Nephron progenitor cell (in vitro differentiated cells): ENCODE measurements at regions not wholly inside any gene's neighbourhood (a gene's known extent, or its start where the extent isn't known, plus 50 kb on each side); places are given as distances from the start of the nearest gene placed in this dataset.
"Not testable (repeated sequence)": the region's sequence is repeated elsewhere in the genome, so short reads cannot be mapped to it uniquely, and the experiment has no call there.

Experiments
- DNase-seq: peaks from one replicate; pipeline ENCODE4 v3.0.0; 2021
- H3K27ac Mint-ChIP-seq: 2 replicates; pipeline ENCODE4 v1.8.0; 2021; ENCODE audit warnings: mild to moderate bottlenecking, moderate library complexity, mixed read lengths
- H3K27me3 Mint-ChIP-seq: 2 replicates; pipeline ENCODE4 v1.8.0; 2021; ENCODE audit warnings: mild to moderate bottlenecking, low read depth, mixed read lengths; ENCODE audit not compliant: poor library complexity
- H3K36me3 Mint-ChIP-seq: 2 replicates; pipeline ENCODE4 v1.8.0; 2021; ENCODE audit warnings: low read depth, mixed read lengths
- H3K4me1 Mint-ChIP-seq: 2 replicates; pipeline ENCODE4 v1.8.0; 2021; ENCODE audit warnings: mixed read lengths
- H3K4me3 Mint-ChIP-seq: 2 replicates; pipeline ENCODE4 v1.8.0; 2021; ENCODE audit warnings: mild to moderate bottlenecking, moderate library complexity, mixed read lengths
- H3K9me3 Mint-ChIP-seq: 2 replicates; pipeline ENCODE4 v1.8.0; 2021; ENCODE audit warnings: mild to moderate bottlenecking, moderate library complexity, mixed read lengths
- TF ChIP-seq, protein P1 (sequence below): fragments of 200-600 bp; sonication (generic); IDR thresholded peaks from 2 replicates; pipeline ENCODE4 v1.5.0; 2021; ENCODE audit warnings: antibody characterized with exemption

GRCh38 chr6:4725136-4725760, 51.0 kb upstream of the CDYL start:
- H3K9me3 Mint-ChIP-seq, DNase-seq, H3K4me3 Mint-ChIP-seq, H3K27ac Mint-ChIP-seq, H3K27me3 Mint-ChIP-seq, H3K36me3 Mint-ChIP-seq: not testable (repeated sequence)
- H3K4me1 Mint-ChIP-seq = peaks cover 44% of the 10 kb centered on the region

- not testable (repeated sequence) for H3K9me3 Mint-ChIP-seq, H3K27ac Mint-ChIP-seq, H3K36me3 Mint-ChIP-seq, H3K27me3 Mint-ChIP-seq, H3K4me3 Mint-ChIP-seq, DNase-seq
- peaks cover 39% of the 10 kb centered on the region for H3K4me1 Mint-ChIP-seq
These were observed 51.5 kb upstream of the CDYL start for GRCh38 chr6:4724727-4725126.

GRCh38 chr6:4723383-4723782, 52.8 kb upstream of the CDYL start:
- peak overlapping the region; percentile 45 for H3K27ac Mint-ChIP-seq

DNA sequence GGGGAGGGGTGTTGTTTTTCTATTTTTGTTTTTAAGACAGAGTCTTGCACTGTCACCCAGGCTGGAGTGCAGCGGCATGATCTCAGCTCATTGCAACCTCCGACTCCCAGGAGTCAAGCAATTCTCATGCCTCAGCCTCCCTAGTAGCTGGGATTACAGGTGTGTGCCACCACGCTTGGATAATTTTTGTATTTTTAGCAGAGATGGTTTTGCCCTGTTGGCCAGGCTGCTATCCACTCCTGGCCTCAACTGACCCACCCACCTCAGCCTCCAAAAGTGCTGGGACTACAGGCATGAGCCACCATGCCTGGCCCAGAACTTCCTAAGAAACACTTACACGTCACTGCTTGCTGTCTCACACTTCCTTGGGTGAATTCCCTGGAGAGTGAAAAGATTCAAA, 54.8 kb upstream of the CDYL start:
- not testable (repeated sequence) for DNase-seq, H3K4me3 Mint-ChIP-seq, H3K9me3 Mint-ChIP-seq

More at GRCh38 chr6:4723383-4723782, 52.8 kb upstream of the CDYL start:
- H3K36me3 Mint-ChIP-seq = no peaks in the 10 kb centered on the region
- peaks cover 7% of the 10 kb centered on the region for H3K27me3 Mint-ChIP-seq
- no peaks in the 10 kb centered on the region for H3K9me3 Mint-ChIP-seq
- H3K4me3 Mint-ChIP-seq = no peak overlapping the region
- peaks cover 28% of the 10 kb centered on the region for H3K4me1 Mint-ChIP-seq
- TF ChIP-seq, protein P1, sequence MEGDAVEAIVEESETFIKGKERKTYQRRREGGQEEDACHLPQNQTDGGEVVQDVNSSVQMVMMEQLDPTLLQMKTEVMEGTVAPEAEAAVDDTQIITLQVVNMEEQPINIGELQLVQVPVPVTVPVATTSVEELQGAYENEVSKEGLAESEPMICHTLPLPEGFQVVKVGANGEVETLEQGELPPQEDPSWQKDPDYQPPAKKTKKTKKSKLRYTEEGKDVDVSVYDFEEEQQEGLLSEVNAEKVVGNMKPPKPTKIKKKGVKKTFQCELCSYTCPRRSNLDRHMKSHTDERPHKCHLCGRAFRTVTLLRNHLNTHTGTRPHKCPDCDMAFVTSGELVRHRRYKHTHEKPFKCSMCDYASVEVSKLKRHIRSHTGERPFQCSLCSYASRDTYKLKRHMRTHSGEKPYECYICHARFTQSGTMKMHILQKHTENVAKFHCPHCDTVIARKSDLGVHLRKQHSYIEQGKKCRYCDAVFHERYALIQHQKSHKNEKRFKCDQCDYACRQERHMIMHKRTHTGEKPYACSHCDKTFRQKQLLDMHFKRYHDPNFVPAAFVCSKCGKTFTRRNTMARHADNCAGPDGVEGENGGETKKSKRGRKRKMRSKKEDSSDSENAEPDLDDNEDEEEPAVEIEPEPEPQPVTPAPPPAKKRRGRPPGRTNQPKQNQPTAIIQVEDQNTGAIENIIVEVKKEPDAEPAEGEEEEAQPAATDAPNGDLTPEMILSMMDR = no peak
- no peak for DNase-seq

GRCh38 chr6:4719491-4719890, 56.7 kb upstream of the CDYL start:
- H3K27me3 Mint-ChIP-seq = peaks cover 3% of the 10 kb centered on the region
- TF ChIP-seq, protein P1 = no peak
- no peak overlapping the region for H3K4me3 Mint-ChIP-seq

More for the DNA sequence above, 54.8 kb upstream of the CDYL start:
- not testable (repeated sequence) for H3K27me3 Mint-ChIP-seq, H3K27ac Mint-ChIP-seq, H3K36me3 Mint-ChIP-seq
- peaks cover 18% of the 10 kb centered on the region for H3K4me1 Mint-ChIP-seq

DNA sequence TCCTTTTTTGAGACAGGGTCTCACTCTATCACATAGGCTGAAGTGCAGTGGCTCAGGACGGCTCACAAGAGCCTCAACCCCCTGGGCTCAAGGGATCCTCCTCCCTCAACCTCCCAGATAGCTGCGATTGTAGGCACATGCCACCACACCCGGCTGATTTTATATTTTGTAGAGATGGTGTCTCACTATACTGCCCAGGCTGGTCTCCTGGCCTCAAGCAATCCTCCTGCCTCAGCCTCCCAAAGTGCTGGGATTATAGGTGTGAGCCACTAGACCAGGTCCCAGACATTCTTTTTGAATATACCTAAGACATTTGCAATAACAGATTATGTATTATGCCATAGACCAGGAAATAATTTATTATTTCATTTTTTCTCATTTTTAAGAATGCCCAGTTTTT, 58.3 kb upstream of the CDYL start:
- TF ChIP-seq, protein P1 = no peak
- H3K27me3 Mint-ChIP-seq = peaks cover 7% of the 10 kb centered on the region

More at GRCh38 chr6:4719491-4719890, 56.7 kb upstream of the CDYL start:
- H3K27ac Mint-ChIP-seq = no peak overlapping the region
- no peak for DNase-seq
- H3K9me3 Mint-ChIP-seq = no peaks in the 10 kb centered on the region
- H3K4me1 Mint-ChIP-seq = peaks cover 31% of the 10 kb centered on the region
- no peaks in the 10 kb centered on the region for H3K36me3 Mint-ChIP-seq

DNA sequence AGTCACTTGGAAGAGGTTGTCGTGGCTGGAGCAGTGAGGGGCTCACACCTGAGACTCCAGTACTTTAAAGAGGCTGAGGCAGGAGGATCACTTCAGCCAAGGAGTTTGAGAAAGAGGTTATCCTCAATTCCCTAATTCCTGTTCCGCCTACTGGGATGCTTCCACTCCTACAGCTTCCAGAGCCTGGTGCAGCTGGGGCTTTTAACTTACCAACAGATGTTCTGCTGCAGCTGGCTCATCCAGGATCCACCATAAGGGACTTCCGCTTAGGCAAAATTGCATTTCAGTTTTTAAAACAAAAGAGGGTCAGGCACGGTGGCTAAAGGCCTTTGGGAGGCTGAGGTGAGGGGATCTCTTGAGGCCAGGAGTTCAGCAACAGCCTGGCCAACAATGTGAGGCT, 59.1 kb upstream of the CDYL start:
- Mint-ChIP-seq H3K4me1 (peaks cover 21% of the 10 kb centered on the region), H3K4me3 (no peak overlapping the region), H3K9me3 (no peaks in the 10 kb centered on the region), H3K27ac (peak overlapping the region; percentile 16), H3K36me3 (no peaks in the 10 kb centered on the region), H3K27me3 (peaks cover 7% of the 10 kb centered on the region)
- TF ChIP-seq, protein P1 = no peak
- no peak for DNase-seq

More for the DNA sequence above, 58.3 kb upstream of the CDYL start:
- no peak for DNase-seq
- H3K36me3 Mint-ChIP-seq = no peaks in the 10 kb centered on the region
- no peaks in the 10 kb centered on the region for H3K9me3 Mint-ChIP-seq
- no peak overlapping the region for H3K27ac Mint-ChIP-seq
- H3K4me1 Mint-ChIP-seq = peaks cover 21% of the 10 kb centered on the region
- no peak overlapping the region for H3K4me3 Mint-ChIP-seq
